Ascending aorta (tissue), 2 donors: ENCODE measurements at regions not wholly inside any gene's neighbourhood (a gene's known extent, or its start where the extent isn't known, plus 50 kb on each side); places are given as distances from the start of the nearest gene placed in this dataset.
A peak's percentile ranks its signal among the peaks of the same experiment; 100 is the strongest.

Experiments
- DNase-seq, 2 donors: peaks; one replicate each; pipeline ENCODE4 v3.0.0-alpha.2; 2019; ENCODE audit warnings: low spot score in 2 of 2
- H3K27ac ChIP-seq, 2 donors: fragments of 200-600 bp; sonication (generic); one replicate each; pipeline ENCODE4 v1.5.1; 2016 to 2017; ENCODE audit warnings: mild to moderate bottlenecking in 1 of 2
- H3K27me3 ChIP-seq: fragments of 200-600 bp; sonication (generic); one replicate; pipeline ENCODE4 v1.5.1; 2017
- H3K36me3 ChIP-seq, 2 donors: fragments of 200-600 bp; sonication (generic); one replicate each; pipeline ENCODE4 v1.5.1; 2016
- H3K4me1 ChIP-seq, 2 donors: fragments of 200-600 bp; sonication (generic); one replicate each; pipeline ENCODE4 v1.5.1; 2016 to 2017; ENCODE audit warnings: mild to moderate bottlenecking in 1 of 2
- H3K4me3 ChIP-seq, 2 donors: fragments of 200-600 bp; sonication (generic); one replicate each; pipeline ENCODE4 v1.5.1; 2016 to 2017; ENCODE audit warnings: mild to moderate bottlenecking in 1 of 2
- H3K9me3 ChIP-seq, 2 donors: fragments of 200-600 bp; sonication (generic); one replicate each; pipeline ENCODE4 v1.5.1; 2016
- CTCF ChIP-seq, 3 experiments: fragments of 200-600 bp in 2 of 3; fragments of 450-650 bp in 1 of 3; sonication (generic) in 2 of 3; IDR thresholded peaks; one replicate each; pipeline ENCODE4 v1.5.1; 2016 to 2019; ENCODE audit warnings: antibody characterized with exemption in 3 of 3, mild to moderate bottlenecking in 1 of 3, moderate library complexity in 1 of 3
- intact Hi-C: fragments of 100-400 bp; cut with DNase I; formaldehyde crosslinking; loops from one replicate; pipeline ENCODE4 v1.15.1; 2023

DNA sequence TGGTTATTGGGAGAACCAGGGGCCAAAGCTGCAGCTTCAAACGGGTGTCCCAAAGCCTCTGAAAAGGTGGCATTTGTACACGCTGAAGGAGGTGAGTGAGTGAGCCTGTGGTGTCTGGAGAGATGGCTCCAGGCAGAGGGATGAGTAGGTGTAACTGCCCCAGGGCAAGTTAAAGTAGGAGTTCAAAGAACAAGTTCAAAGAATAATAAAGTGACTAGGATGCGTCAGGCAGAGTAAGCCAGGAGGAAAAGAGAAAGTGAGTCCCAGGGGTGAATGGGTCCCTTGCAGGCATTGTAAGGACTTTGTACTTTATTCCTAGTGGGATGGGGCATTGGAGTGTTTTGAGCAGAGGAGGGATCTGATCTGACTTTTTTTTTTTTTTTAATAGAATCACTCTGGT, 201.4 kb upstream of the PWP1 start:
- H3K27ac ChIP-seq: no peak overlapping the region
- no peaks in the 10 kb centered on the region for H3K9me3 ChIP-seq
- H3K4me1 ChIP-seq: no peaks in the 10 kb centered on the region
- no peak for TF ChIP-seq CTCF (IDR thresholded peaks at IDR 0.05)
- intact Hi-C loops: no loop called here
- peak in 1 of 2 donors; percentile 2 for DNase-seq
- H3K27me3 ChIP-seq: no peaks in the 10 kb centered on the region
- no peak overlapping the region for H3K4me3 ChIP-seq
- H3K36me3 ChIP-seq: no peaks in the 10 kb centered on the region

DNA sequence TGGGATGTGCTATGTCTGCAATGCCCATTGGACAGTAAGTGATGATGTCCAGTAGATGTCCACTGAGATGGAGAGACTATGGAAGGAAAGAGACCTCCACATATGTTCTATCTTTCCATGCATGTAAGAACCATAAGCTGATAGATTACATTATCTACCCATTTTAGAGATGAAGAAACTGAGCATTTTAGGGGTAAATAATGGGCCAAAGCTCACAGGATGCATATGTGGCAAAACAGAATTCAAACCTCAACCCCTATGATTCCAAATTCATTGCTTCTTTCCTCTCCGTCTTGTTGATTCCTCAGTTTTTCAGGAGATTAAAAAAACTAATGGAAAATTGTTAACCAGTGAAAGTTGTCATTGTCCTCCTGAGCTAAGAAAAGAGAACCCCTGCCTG, 200.7 kb upstream of the PWP1 start:
- Histone ChIP-seq H3K27me3 (no peaks in the 10 kb centered on the region), H3K4me3 (no peak overlapping the region), H3K36me3 (no peaks in the 10 kb centered on the region), H3K27ac (no peak overlapping the region), H3K4me1 (no peaks in the 10 kb centered on the region), H3K9me3 (no peaks in the 10 kb centered on the region)
- no peak for DNase-seq
- intact Hi-C loops: no loop called here
- no peak for TF ChIP-seq CTCF (IDR thresholded peaks at IDR 0.05)

- intact Hi-C loops: no loop called here
- TF ChIP-seq CTCF (IDR thresholded peaks at IDR 0.05): no peak
- DNase-seq: no peak
- H3K36me3 ChIP-seq: no peaks in the 10 kb centered on the region
- no peaks in the 10 kb centered on the region for H3K27me3 ChIP-seq
- H3K4me1 ChIP-seq: no peaks in the 10 kb centered on the region
- no peak overlapping the region for H3K27ac ChIP-seq
- H3K4me3 ChIP-seq: no peak overlapping the region
- H3K9me3 ChIP-seq: no peaks in the 10 kb centered on the region
These were observed 199.9 kb upstream of the PWP1 start for GRCh38 chr12:107485731-107486130.

GRCh38 chr12:107486140-107486892, 199.3 kb upstream of the PWP1 start:
- H3K27ac ChIP-seq: no peak overlapping the region
- DNase-seq: no peak
- H3K4me3 ChIP-seq: no peak overlapping the region
- no peaks in the 10 kb centered on the region for H3K36me3 ChIP-seq
- H3K9me3 ChIP-seq: no peaks in the 10 kb centered on the region
- no peaks in the 10 kb centered on the region for H3K4me1 ChIP-seq
- no peak for TF ChIP-seq CTCF (IDR thresholded peaks at IDR 0.05)
- no peaks in the 10 kb centered on the region for H3K27me3 ChIP-seq
- intact Hi-C loops: no loop called here

DNA sequence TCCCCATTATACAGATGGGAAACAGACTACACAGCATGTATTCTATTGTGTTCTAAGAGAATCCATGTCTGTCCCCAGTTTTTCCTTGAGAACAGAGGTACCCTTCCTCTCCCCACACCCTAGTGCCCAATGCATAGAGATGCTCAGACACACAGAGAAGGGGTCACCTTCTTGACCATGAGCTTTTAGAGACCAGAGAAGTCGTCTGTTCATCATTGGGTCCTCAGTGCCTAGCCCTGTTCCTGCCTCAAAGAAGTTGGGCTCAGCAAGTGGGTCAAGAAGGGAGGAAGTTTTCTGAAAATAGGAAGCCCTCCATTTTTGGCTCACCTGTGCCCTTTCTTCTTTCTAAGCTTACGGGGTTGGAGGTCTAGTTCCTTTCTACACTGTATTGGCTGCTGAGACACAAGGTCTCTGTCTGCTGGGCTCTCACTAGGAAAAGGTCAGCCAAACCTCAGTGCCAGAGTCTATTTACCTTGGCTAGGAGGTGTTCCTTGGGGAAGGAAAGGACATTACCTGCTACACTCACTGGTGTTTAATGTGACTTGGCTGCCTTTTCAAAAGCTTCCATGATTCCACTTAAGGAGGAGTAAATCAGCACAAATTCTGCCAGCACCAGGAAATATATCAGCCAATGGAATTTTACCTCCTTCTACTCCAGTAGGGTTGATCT, 198.5 kb upstream of the PWP1 start:
- Histone ChIP-seq H3K36me3 (no peaks in the 10 kb centered on the region), H3K4me1 (no peaks in the 10 kb centered on the region), H3K27ac (no peak overlapping the region), H3K9me3 (no peaks in the 10 kb centered on the region), H3K4me3 (no peak overlapping the region), H3K27me3 (no peaks in the 10 kb centered on the region)
- peak in 1 of 2 donors; percentile 21 for DNase-seq
- TF ChIP-seq CTCF (IDR thresholded peaks at IDR 0.05): no peak
- intact Hi-C loops: no loop called here
